Parathyroid adenoma (tissue), 2 donors: ENCODE measurements at regions not wholly inside any gene's neighbourhood (a gene's known extent, or its start where the extent isn't known, plus 50 kb on each side); places are given as distances from the start of the nearest gene placed in this dataset.

Experiments
- H2AFZ ChIP-seq: fragments of 300-600 bp; sonication (generic); one replicate; pipeline ENCODE4 v1.7.0; 2017; ENCODE audit warnings: antibody characterized with exemption, mild to moderate bottlenecking
- H3K27ac ChIP-seq: fragments of 300-600 bp; sonication (generic); one replicate; pipeline ENCODE4 v1.7.0; 2017
- H3K27me3 ChIP-seq: fragments of 300-600 bp; sonication (generic); one replicate; pipeline ENCODE4 v1.7.0; 2017; ENCODE audit warnings: low read length; ENCODE audit not compliant: control insufficient read depth, insufficient read depth
- H3K36me3 ChIP-seq: fragments of 300-600 bp; sonication (generic); one replicate; pipeline ENCODE4 v1.7.0; 2017; ENCODE audit warnings: low read length; ENCODE audit not compliant: control insufficient read depth, insufficient read depth
- H3K4me1 ChIP-seq: fragments of 300-600 bp; sonication (generic); one replicate; pipeline ENCODE4 v1.7.0; 2017; ENCODE audit warnings: control low read depth
- H3K4me2 ChIP-seq: fragments of 300-600 bp; sonication (generic); one replicate; pipeline ENCODE4 v1.7.0; 2017; ENCODE audit warnings: low read length
- H3K4me3 ChIP-seq: fragments of 300-600 bp; sonication (generic); one replicate; pipeline ENCODE4 v1.7.0; 2017; ENCODE audit warnings: low read depth, low read length
- H3K79me2 ChIP-seq: fragments of 300-600 bp; sonication (generic); one replicate; pipeline ENCODE4 v1.7.0; 2017; ENCODE audit warnings: control low read depth
- H3K9ac ChIP-seq: fragments of 300-600 bp; sonication (generic); one replicate; pipeline ENCODE4 v1.7.0; 2017; ENCODE audit warnings: mild to moderate bottlenecking
- H3K9me3 ChIP-seq: fragments of 300-600 bp; sonication (generic); one replicate; pipeline ENCODE4 v1.7.0; 2017; ENCODE audit warnings: low read length; ENCODE audit not compliant: control insufficient read depth
- CTCF ChIP-seq: fragments of 300-600 bp; sonication (generic); IDR thresholded peaks from one replicate; pipeline ENCODE4 v1.7.0; 2017; ENCODE audit warnings: antibody characterized with exemption, mild to moderate bottlenecking
- donor health status: primary hyperparathyroidism.

- Histone ChIP-seq H3K27ac (no peak overlapping the region), H3K9ac (no peak overlapping the region), H2AFZ (no peak overlapping the region), H3K27me3 (no peaks in the 10 kb centered on the region), H3K79me2 (no peaks in the 10 kb centered on the region), H3K4me3 (no peak overlapping the region), H3K36me3 (no peaks in the 10 kb centered on the region), H3K4me1 (peaks cover 6% of the 10 kb centered on the region), H3K4me2 (no peak overlapping the region), H3K9me3 (no peaks in the 10 kb centered on the region)
- TF ChIP-seq CTCF = no peak
These were observed 145.6 kb downstream of the SPATA18 start for GRCh38 chr4:52196606-52197130.

- Histone ChIP-seq H3K27ac (no peak overlapping the region), H3K79me2 (no peaks in the 10 kb centered on the region), H3K4me2 (no peak overlapping the region), H3K36me3 (no peaks in the 10 kb centered on the region), H2AFZ (no peak overlapping the region), H3K27me3 (no peaks in the 10 kb centered on the region), H3K9me3 (no peaks in the 10 kb centered on the region), H3K4me3 (no peak overlapping the region), H3K9ac (no peak overlapping the region), H3K4me1 (peaks cover 6% of the 10 kb centered on the region)
- TF ChIP-seq CTCF = no peak
These were observed 146.2 kb downstream of the SPATA18 start for GRCh38 chr4:52197306-52197705.

GRCh38 chr4:52198294-52198693 lies 147.2 kb downstream of the SPATA18 start:
- H3K9me3 ChIP-seq = no peaks in the 10 kb centered on the region
- TF ChIP-seq CTCF = no peak
- H3K27ac ChIP-seq = no peak overlapping the region
- H3K36me3 ChIP-seq = no peaks in the 10 kb centered on the region
- H3K27me3 ChIP-seq = no peaks in the 10 kb centered on the region
- H3K4me1 ChIP-seq = peaks cover 6% of the 10 kb centered on the region
- H2AFZ ChIP-seq = no peak overlapping the region
- H3K4me2 ChIP-seq = no peak overlapping the region
- H3K79me2 ChIP-seq = no peaks in the 10 kb centered on the region
- H3K9ac ChIP-seq = no peak overlapping the region
- H3K4me3 ChIP-seq = no peak overlapping the region

- H3K36me3 ChIP-seq = no peaks in the 10 kb centered on the region
- no peak overlapping the region for H2AFZ ChIP-seq
- no peak overlapping the region for H3K9ac ChIP-seq
- no peak overlapping the region for H3K27ac ChIP-seq
- no peaks in the 10 kb centered on the region for H3K79me2 ChIP-seq
- peaks cover 6% of the 10 kb centered on the region for H3K4me1 ChIP-seq
- TF ChIP-seq CTCF = no peak
- H3K27me3 ChIP-seq = no peaks in the 10 kb centered on the region
- H3K4me2 ChIP-seq = no peak overlapping the region
- no peak overlapping the region for H3K4me3 ChIP-seq
- H3K9me3 ChIP-seq = no peaks in the 10 kb centered on the region
These were observed 148.7 kb downstream of the SPATA18 start for GRCh38 chr4:52199574-52200338.

GRCh38 chr4:52200339-52200725 lies 149.2 kb downstream of the SPATA18 start:
- H3K27ac ChIP-seq = no peak overlapping the region
- no peaks in the 10 kb centered on the region for H3K9me3 ChIP-seq
- TF ChIP-seq CTCF = no peak
- H3K79me2 ChIP-seq = no peaks in the 10 kb centered on the region
- peaks cover 6% of the 10 kb centered on the region for H3K4me1 ChIP-seq
- no peaks in the 10 kb centered on the region for H3K27me3 ChIP-seq
- H3K36me3 ChIP-seq = no peaks in the 10 kb centered on the region
- no peak overlapping the region for H2AFZ ChIP-seq
- H3K4me2 ChIP-seq = no peak overlapping the region
- H3K4me3 ChIP-seq = no peak overlapping the region
- no peak overlapping the region for H3K9ac ChIP-seq
